Activated CD4-positive, alpha-beta T cell treated with anti-CD3 and anti-CD28 coated beads, Interleukin-2, Interleukin-6, amounts not matched to agents 100 ng/mL and 50 ng/mL, durations not matched to agents 16 hours and 8 hours (primary cell): ENCODE measurements at regions not wholly inside any gene's neighbourhood (a gene's known extent, or its start where the extent isn't known, plus 50 kb on each side); places are given as distances from the start of the nearest gene placed in this dataset.

Source experiments
- DNase-seq: peaks from one replicate; pipeline ENCODE4 v3.0.0-alpha.2; 2020

DNA sequence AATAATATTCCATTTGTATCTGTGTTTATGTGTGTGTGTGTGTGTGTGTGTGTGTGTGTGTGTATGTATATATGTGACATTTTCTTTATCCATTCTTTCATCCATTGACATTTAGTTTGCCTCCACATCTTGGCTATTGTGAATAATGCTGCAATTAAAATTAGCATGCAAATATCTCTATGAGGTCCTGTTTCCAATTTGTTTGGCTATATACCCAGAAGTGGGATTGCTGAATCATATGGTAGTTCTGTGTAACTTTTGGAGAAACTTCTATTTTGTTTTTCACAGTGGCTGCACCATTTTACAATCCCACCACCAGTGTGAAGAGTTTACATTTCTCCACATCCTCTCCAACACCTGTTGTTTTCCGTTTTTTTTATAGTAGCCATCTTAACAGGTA lies 53.1 kb downstream of the CH25H start:
- DNase-seq: no peak

DNA sequence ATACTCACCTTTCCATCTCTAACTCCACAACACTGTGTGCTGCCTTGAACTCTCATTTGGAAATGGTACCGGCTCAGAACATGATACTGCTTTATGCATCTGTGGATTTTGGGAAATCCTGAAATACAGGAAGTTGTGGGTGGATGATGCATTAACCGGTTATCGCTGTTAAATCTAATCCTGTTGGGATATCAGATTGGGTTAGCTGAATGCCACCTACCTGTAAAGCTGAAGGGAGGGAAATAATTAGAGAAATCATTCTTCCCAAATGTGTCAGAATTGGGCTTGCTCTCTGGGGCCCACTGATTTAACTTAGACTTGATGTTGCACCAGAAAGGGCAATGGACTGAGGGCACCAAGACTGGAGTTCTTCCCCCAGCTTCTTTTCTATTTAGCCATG lies 54.0 kb downstream of the CH25H start:
- DNase-seq: no peak

DNA sequence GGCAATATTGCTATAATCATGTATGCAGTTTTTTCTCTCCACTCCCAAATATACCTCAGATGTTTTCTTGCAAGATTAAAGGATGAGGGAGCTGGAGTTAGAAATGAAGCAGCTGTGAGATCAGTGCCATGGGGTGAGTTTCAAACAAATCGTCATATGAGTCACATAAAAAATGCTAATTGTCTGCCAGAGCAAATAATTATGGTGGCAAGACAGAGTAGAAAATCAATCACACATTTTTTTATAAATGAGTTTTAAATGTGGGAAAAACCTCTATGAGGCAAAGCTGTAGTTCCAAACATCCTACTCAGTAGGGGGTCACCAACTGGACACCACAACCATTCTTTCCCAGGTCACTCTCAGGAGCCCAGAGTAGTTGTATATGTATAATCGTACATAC lies 55.3 kb downstream of the CH25H start:
- DNase-seq: no peak

DNA sequence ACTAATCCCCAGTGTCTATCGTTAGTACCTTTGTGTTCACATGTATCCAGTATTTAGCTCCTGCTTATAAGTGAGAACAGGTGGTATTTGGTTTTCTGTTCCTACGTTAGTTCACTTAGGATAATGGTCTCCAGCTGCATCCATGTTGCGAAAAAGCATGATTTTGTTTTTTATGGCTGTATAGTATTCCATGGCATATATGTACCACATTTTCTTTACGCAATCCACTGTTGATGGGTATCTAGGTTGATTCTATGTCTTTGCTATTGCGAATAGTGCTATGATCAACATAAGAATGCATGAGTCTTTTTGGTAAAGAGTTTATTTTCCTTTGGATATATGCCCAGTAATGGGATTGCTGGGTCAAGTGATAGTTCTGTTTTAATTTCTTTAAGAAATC lies 59.1 kb downstream of the CH25H start:
- DNase-seq: no peak

DNA sequence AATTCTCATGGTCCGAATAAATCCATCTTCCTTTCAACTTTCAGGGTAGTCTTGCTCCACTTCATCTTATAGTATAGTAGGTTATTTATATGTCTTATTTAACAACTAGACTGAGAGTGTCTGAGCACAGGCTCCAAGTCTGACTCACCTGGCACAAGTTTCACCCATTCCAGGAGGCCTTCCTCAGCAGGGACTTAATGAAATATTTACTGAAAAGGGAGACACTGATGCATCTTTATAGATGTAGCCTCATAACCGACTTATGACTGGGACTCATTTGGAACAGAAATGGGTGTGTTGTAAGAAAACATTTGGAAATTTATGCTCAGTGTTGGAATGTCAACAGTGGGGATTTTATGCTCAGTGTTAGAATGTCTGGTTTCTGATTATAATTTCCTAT lies 59.9 kb downstream of the CH25H start:
- DNase-seq: no peak

DNA sequence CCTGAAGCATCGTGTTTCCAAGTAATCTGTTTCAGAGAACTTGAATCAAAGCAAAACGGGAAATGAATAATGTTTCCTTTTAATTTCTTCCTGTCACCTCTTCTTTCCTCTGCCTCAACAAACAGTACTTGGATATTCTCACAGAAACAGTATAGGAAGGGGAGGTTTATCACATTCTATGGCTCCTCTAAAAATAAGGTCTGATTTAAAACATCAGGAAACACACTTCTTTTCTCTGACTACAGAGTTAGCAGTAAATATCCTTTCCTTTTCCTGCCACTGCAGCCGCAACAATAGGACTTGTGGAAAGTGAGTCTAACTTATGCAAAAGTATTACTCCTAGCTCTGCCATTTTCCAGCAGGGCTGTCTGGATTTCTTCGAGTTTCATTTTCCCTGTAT lies 62.3 kb downstream of the CH25H start:
- no peak for DNase-seq

DNA sequence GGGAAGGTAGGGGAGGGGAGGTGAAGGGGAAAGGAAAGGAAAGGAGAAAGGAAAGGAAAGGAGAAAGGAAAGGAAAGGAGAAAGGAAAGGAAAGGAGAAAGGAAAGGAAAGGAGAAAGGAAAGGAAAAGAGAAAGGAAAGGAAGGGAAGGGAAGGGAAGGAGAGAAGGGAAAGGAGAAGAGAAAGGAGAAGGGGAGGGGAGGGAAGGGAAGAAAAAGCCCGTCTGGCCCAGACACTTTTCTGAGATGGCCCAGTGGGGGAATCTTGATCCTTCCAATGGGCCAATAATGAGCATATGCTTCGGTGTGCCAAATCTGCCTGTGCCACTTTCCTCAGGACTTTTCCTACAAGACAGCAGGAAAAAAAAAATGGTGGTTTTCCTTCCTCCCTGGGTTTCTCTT lies 64.5 kb downstream of the CH25H start:
- no peak for DNase-seq

DNA sequence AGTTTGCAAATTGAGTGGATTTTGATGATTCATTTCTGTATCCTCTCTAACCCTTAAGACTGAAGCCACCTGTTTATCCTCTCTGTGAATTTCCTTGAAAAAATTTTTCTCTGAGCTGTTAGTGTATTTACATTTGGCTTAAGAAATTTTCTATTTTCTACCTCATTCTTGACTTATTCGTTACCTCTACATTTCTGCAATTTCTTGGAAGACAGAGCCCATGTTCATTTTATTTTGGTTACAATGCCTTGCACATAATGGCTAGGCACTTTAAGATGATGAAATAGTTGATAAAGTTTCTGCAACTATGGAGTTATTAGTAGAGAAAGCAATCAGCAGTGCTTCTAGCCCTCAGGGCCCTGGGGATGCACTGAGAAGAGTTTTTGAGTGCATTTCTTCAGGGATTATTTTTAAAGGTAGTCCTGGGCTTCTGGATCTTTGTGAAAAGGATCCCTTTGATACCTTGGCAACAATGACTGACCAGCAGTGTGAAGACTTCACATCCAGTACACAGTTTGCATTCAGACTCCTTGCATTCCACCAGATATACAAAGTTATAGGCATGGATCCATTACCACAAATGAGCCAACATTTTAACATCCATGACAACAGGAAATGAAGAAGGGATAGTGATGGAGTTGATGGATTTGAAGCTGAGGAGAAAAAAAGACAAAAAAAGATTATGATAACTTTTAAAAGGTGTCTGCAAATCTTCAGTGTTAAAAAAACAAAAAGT lies 68.2 kb downstream of the CH25H start:
- no peak for DNase-seq

DNA sequence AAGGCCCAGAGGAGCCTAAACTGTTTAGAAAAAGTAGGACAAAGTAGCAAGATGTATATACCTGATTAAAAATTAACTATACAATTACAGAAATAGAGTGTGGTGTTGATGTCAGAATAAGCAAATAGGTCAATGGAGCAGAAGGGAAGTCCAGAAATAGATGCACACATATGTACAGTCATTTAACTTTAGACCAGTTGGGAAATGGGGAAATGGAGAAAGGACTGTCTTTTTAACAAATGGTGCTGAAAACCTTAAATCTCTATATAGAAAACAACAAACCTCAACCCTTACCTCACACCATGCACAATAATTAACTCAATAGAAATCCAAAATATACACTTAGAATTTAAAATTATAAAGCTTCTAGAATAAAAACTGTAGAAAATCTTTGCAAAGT lies 72.2 kb downstream of the CH25H start:
- no peak for DNase-seq

DNA sequence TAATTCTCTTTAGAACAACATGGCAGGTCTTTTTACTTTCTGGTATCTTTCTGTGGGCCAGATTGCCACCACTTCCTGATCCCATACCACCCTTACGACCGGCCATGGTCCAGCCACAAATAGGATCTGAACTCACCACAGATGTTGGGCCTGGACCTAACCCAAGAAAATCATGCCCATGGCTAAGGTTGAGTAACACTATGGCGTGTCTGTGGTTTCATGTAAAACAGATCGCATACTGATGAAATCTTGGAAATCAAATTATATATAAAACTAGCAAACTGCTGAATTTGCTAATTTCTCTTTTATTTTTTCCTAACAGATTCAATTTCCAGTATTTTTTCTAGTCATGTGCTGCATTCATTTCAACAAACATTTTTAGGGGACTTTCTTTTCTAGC lies 77.2 kb downstream of the CH25H start:
- no peak for DNase-seq

DNA sequence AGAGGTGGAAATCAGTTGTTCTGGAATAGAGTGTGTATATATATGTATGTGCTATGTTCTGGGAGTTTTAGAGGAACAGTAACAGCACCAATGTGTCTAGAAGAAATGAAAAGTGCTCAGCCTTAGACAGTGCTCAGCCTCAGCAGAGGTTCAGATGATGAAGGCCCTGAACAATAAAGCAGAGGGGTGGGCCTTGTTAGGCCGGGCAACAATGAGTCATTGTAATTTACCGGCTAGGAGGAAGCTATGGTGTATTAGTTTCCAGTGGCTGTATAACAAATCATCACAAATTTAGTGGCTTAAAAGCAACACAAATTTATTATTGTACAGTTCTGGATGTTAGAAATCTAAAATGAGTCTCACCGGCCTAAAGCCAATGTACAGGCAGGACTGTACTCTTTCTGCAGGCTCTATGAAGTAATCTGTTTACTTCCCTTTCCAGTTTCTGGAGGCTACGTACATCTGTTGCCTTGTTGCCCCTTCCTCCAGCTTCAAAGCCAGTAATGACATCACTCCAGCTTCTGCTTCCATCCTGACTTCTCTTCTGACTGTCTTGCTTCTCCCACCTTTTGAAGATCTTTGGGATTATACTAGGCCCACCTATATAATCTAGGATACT lies 84.6 kb downstream of the CH25H start:
- DNase-seq: no peak

DNA sequence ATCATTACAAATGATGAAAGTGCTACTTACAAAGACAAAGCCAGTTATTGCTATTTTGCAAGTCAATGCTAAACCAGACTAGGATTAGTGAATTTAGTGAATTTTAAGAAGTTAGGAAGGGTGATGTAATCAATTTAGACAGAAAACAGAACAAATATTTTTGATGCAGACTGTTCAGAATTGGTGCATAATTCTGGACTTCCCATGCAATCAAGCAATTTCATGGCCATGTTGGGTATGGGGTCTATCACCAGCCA lies 85.4 kb downstream of the CH25H start:
- DNase-seq: no peak

DNA sequence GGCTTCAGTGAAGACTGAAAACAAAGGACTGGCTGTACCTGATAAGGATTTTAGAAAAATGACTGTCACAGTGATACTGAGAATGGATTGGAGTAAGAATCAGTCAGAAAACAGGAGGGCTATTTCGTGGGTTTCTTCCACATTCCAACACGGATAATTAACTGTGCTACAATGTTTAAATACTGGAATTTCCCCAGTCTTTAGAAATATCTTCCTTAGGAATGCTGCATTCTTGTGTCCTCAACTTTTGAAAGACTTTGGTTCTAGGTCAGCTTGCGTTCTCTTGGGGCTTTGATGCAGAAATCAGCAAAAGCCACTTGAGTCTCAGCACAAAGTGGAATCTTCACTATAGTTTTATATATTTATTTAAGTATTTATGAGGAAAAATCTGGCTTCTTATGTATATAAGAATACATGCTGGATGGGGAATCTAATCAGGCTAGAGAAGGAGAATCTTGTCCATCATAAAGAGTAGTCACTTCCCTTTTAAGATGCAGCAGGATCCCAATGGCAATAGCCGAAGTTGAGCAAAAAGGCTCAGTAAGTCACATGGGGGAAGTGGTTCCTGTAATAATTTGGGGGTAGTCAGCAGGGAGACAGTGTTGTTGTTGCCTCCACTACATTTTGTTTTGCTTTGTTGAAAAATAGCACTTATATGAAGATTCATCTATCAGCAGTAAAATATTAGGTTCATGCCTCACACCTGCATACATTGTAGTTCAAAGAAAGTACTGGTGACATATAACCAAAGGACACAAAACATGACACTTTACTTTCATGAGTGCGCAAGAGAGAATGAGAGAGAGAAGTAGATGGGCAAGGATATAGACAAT lies 86.0 kb downstream of the CH25H start:
- DNase-seq: no peak

DNA sequence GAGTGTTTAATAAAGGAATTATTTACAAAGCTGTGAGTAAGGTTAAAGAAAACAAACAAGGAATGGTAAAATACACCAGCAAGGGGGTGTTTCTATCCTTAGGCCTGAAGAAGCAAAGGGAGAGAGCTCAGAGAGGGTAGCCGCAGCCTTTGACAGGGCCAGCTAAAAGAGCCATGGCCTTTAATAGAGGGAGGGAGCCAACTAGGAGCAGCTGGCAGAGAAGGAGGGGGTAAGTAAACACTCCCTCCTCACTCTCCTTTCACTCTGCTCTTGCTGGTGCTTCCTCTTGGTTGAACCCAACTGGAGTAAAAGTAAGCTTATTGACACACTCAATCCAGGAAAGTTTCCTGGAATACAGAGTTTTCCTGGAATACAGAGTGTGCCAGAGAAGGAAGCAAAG lies 87.5 kb downstream of the CH25H start:
- DNase-seq: no peak

DNA sequence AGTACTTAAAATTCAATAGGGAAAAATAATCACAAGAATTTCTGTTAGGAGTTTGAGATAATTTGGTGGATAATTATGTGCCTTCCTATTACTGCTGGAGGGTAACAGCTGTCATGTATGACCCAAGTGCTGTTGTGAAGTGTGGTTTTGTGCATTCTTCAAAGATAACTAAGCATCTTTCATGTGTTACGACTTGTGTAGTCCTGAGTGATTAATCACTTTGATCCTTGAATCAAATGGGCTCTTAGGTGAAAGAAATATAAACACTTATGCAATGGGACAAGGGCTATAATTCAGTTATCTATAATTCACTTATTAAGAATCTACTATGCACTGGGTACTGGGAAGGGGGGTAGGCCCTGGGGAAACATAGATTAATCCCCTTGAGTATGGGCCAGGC lies 89.0 kb downstream of the CH25H start:
- DNase-seq: no peak

DNA sequence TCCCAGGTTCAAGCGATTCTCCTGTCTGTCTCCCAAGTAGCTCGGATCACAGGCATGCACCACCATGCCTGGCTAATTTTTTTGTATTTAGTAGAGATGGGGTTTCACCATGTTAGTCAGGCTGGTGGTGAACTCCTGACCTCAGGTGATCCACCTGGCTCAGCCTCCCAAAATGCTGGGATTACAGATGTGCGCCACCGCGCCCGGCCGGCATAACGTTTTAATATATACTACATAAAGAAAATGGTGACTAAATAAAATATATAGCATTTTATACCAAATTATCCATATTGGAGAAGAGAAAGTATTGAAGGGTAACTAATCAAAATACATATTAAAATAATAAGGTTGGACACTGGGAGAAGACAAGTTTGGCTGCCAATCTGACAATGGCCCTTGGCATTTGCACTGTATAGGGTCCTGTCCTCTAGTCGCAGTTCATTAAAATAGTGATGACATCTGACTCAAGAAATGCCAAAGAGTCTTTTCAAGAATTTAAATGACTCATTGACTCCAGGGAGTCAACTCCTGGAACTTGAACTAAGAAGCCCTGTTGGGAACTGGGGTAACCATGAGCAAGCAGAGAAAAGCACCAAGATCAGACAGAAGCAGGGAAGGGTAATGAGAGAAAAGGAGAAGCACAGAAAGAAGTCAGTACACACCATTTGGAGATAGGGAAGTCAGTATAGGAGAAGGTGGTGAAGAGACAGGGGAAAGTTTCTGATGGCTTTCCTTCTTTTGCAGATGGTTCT lies 91.1 kb downstream of the CH25H start:
- no peak for DNase-seq

DNA sequence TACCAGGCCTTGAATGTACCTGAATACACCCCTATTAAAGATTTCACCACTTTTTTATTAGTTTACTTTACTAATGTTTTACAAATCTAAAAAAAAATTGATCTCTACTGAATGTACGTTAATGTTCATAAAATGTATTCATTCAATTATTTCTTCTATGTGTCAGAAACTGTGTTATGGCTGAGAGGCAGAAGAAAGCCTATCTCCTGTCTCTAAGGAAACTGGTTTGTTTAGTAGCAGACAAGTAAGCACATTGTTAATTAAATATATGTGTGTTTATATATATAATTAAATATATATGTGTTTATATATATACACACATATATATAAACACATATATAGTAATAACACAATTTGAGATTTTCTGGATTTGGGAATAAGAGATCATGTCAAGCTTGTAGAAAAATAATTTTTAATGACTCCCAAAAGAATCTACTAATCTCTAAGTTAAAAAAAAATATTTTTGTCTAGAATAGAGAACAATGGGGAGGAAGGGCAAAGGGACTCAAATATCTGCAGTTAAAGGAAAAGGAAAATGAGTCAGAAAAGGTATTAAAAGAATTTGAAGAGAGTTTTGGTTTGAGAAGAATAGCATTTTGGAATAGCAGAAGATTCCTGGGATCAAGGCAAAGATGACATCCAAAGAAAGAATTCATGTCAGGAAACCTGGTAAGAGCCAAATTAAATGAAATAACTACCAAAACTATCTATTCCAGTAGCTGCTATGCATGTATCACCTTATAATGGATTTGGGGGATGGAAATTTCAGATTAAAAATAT lies 92.1 kb downstream of the CH25H start:
- DNase-seq: no peak

DNA sequence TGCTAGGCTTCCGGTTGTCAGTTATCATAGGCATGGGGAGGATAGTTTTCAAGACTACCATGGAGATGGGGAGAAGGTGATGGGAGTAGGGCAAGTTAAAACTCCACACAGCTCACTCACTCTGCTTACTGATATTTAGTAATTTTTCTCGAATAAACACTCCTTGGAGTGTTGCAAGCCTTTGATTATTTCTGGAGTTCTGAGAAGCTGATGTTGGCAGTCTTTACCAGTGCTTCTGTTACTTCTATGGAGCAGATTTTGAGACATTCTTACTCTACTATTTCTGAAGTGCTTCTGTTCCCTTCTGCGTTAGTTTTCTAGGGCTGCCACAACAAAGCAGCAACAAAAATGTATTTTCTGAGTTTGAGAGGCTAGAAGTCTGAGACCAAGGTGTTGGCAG lies 104.4 kb downstream of the CH25H start:
- no peak for DNase-seq

DNA sequence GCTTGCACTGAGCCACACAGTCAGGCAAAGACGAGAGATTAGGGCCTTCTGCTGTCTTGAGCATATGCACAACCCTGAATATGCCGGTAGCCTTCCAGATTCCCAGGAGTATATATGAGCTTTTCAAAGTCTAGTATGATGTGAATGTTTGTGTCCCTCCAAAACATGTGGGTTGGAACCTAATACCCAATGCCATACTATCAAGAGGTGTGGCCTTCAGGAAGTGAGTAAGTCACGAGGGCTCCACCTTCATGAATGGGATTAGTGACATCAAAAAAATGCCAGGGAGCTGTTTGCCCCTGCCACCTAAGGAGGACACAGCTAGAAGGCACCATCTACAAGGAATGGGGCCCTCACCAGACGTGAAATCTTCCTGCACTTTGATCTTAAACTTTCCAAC lies 105.2 kb downstream of the CH25H start:
- DNase-seq: no peak

DNA sequence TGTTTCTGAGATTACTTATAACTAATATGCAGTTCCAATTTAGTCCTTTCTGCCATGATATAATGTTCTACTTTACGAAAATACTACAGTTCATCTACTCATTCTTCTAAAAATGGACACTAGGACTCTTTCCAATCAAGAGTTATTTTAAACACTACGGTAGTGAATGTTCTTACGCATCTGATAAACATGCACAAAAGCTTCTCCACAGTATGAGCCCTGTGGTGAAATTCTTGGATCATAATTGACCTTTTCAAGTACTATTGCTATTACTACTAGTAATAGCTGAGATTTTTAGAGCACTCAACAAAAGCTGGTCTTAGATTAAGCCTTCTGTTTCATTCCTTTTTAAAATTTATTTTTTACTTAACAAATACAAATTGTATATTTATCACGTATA lies 106.4 kb downstream of the CH25H start:
- no peak for DNase-seq

DNA sequence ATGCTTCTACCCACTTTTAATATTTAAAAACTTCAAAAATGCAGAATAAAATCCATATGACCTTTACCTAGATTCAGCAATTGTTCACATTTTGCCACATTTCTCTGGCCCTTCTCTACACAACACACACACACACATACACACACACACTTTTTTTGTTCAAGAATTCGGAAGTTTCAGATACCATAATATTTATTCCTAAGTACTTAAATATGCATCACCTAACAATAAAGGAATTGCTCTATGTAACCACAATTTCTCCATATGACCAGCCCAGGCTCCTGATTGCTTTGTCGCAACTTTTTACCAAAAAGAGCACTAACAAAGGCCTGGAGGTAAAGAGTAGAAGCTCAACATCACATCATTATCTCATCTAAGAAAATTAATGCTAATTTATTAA lies 106.6 kb downstream of the FAS start:
- DNase-seq: no peak

DNA sequence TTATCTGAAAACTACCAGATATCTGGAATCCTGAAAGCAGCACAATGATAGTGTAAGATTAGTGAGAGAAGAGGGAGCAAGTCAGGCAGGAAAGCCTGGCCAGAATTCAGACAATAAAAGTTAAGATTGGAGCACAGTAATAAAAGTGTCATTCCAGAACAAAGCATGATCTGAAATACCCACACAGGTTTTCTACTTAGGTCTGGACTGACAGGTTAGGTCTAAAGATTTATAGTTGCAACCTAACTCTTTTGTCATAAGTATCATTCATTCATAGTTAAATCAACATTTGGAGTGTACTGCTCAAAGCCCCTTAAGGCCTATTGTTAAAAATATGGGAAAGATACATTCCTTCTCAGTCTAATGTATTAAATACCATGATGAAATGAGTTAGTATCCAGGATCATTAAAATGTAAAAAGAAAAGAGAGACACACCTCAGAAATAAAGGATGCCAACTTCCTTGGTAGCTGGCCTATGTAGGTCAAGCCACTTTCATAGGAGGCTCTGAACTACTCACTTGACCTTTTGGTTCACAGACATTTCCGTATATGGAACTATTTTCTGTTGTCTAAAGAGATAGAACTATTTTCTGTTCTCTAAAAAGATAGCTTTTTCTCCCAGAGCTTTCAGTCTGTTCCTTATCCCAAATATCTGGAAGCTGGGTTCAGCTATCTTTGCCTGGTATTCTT lies 105.2 kb downstream of the FAS start:
- DNase-seq: no peak
